C4-2B (cell line): ENCODE measurements at regions not wholly inside any gene's neighbourhood (a gene's known extent, or its start where the extent isn't known, plus 50 kb on each side); places are given as distances from the start of the nearest gene placed in this dataset.

Experiments used
- H3K27ac ChIP-seq: fragments of 450-650 bp; 2 replicates; pipeline ENCODE4 v1.5.1; 2017
- ZFX ChIP-seq: fragments of 450-650 bp; IDR thresholded peaks from 2 replicates; pipeline ENCODE4 v1.6.1; 2017
- TF ChIP-seq, protein P1 (sequence below): fragments of 450-650 bp; conservative IDR thresholded peaks from 2 replicates; pipeline ENCODE4 v1.5.1; 2017; ENCODE audit warnings: mild to moderate bottlenecking

DNA sequence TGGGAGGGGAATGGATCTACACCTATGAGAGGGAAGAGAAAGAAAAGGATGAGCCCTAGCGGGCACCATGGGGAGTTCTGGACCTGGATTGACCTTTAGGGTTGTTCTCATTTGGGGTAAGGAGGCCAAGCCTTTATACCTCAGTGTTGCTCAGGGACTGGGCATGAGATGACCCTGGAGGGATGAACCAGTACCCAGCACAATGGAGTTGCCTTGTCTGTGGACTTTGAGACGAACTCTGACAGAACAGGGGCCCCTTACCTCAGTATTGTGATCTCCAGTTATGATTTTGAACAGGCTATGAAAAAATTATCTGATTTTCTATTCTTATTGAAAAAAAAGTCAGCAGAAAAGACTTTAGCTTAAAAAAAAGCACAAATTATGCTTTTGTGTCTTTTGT is 88.6 kb downstream of the FOXA2 start:
- TF ChIP-seq, protein P1, sequence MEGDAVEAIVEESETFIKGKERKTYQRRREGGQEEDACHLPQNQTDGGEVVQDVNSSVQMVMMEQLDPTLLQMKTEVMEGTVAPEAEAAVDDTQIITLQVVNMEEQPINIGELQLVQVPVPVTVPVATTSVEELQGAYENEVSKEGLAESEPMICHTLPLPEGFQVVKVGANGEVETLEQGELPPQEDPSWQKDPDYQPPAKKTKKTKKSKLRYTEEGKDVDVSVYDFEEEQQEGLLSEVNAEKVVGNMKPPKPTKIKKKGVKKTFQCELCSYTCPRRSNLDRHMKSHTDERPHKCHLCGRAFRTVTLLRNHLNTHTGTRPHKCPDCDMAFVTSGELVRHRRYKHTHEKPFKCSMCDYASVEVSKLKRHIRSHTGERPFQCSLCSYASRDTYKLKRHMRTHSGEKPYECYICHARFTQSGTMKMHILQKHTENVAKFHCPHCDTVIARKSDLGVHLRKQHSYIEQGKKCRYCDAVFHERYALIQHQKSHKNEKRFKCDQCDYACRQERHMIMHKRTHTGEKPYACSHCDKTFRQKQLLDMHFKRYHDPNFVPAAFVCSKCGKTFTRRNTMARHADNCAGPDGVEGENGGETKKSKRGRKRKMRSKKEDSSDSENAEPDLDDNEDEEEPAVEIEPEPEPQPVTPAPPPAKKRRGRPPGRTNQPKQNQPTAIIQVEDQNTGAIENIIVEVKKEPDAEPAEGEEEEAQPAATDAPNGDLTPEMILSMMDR, result no peak
- no peak overlapping the region for H3K27ac ChIP-seq

DNA sequence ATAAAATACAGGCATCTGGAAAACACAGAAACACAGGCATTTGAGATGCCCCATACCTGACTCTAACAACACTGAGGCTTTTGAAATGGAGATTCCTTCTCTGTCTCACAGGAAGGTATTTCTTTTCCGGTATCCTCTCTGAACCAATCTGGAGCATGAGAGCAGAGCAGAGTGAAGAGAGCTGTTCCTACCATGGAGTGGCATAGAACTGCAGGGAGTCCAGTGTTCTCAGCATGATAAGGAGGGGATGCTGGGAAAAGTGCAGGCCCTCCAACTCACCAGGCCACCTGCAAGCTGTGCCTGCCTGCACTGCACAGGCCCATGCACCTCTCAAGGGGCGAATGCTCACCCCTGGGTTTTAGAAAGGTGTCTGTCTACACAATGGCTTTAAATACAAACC is 89.2 kb downstream of the FOXA2 start:
- TF ChIP-seq, protein P1, result no peak
- no peak for TF ChIP-seq ZFX
- no peak overlapping the region for H3K27ac ChIP-seq

DNA sequence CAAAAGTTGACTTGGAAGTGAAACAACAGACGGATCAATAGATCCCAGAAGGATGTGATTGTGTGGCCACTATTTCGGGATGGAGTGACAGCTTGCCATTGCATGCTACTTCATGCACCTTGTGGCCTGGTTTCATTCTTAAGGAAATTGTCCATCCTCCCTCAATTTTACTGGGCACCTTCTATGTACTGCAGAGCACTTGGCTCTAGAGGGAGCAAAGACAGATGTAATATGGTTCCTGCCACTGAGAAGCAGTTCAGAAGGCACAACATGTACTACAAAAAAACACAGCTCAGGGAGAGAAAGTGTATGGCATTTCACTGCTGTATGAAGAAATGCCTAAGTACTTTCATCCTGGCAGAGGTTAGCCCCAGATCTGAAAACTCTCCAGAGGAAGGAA is 91.9 kb downstream of the FOXA2 start:
- H3K27ac ChIP-seq, result no peak overlapping the region
- TF ChIP-seq, protein P1, result 0 out of 2 replicates have a peak, but pooled peaks have one; percentile 2
- TF ChIP-seq ZFX, result no peak

DNA sequence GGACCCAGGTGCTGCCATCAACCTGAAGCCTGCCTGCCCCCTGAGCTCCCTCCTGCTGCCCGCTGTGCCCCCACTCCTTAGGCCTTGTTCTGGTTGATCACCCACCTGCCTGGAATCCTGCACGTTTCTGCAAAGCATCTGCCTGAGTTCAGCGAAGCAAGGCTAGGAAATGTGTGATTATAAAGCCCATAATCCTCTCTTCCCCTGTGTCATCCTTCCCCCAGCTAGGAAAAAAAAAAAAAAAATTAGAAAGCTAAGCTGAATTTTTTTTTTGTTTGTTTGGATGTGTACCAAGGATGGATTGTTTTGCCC is 93.2 kb downstream of the FOXA2 start:
- TF ChIP-seq, protein P1, result no peak
- H3K27ac ChIP-seq, result no peak overlapping the region

DNA sequence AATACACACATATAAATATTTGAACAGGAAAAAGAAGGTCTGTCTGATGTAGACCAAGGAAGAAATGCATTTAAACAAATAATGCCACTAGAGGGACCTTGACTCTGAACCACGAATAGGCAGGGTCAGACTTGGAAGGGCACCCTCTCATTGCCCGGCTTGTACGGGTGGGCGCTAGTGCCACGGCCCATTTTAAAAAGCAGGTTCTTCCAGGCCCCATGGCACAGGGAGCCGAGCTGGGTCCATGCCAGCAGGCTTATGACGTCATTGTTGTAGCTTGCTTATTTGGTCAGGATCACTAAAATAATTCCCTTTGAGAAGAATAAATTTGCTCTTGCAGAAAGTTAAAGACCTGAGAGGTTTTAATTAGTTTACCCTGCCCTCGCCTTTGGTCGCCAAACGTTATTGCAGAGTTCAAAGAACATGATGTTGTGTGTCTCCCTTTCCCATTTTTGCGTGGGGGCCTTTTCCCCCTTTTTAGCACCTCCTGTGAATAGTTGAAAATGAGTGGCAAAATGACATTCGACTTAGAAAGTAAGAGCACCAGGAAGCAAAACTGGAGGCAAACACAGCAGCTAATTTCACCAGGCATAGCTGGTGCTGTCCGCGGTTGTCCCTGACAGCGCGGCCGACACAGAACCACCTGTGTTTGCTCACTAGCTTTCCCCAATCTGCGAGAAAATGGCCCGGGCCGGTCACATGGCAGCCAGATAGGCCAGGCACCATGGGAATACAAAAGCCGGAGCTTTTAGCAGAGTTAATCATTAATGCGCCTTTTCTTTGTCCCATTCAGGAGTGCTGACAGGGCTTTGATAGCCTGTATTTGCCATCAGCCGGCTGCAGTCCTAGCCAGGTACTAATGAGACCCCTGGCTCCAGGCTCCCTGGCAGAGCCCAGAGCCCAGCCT is 93.8 kb downstream of the FOXA2 start:
- TF ChIP-seq ZFX, result no peak
- TF ChIP-seq, protein P1, result peak; percentile 31
- no peak overlapping the region for H3K27ac ChIP-seq

DNA sequence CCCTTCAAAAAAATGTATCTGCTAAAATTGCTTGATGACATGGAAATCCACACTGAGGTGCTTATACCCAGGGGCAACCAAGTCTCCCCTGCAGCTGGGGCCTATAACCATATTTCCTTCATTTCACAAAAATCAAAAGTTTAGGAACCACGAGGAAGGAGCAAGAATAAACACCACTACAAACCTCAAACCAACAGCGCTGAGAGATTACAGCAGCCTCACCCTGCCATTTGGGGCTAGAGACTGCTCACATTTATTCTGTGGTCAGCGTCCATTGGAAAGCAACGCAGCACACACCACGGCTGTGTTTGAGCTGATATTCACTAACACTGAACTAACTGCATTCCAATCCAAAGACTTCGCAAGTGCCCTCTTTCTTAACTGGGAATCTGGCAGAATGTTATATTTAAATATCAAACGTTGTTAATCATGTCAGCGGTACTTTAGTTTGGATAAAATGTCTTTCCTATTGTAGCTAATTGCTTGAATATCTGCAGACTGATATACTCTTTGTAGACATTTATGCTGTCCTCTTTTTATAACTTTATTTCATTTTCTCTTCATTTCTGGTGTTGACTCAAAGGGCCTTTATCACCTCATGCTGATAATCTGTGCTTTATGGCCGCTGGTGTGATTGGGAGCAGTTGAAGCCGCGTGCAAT is 94.6 kb downstream of the FOXA2 start:
- H3K27ac ChIP-seq, result no peak overlapping the region
- TF ChIP-seq, protein P1, result no peak
- TF ChIP-seq ZFX, result no peak

DNA sequence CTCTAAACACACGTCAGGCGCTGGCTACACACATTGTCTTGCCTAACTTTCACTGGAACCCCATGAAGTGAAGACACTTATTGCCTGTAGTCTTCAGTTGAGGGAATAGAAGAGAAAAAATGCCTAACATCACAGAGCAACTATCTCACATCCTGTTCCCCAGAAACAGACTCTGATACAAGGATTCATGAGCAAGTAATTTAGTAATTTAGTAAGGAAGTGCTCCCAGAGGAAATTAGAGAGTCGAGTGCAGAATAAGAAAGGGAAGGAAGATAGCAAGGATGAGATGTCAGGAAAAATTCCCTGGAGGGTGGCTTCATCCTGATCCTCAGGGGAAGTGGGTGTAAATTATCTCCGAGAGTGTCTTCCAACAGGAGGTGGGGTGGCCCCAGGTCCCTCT is 104.0 kb downstream of the FOXA2 start:
- TF ChIP-seq, protein P1, result no peak
- no peak for TF ChIP-seq ZFX
- no peak overlapping the region for H3K27ac ChIP-seq
